Stomach (tissue), 4 donors: ENCODE measurements at regions not wholly inside any gene's neighbourhood (a gene's known extent, or its start where the extent isn't known, plus 50 kb on each side); places are given as distances from the start of the nearest gene placed in this dataset.

Experiments
- CTCF ChIP-seq, 7 experiments: fragments of 450-650 bp in 4 of 7; fragments of 200-600 bp in 3 of 7; sonication (generic) in 3 of 7; IDR thresholded peaks; one replicate each; pipeline ENCODE4 v1.5.1; 2016 to 2019; ENCODE audit warnings: antibody characterized with exemption in 7 of 7, control low read depth in 2 of 7, mild to moderate bottlenecking in 1 of 7
- EP300 ChIP-seq: sonication (generic); formaldehyde crosslinking; IDR thresholded peaks from one replicate; pipeline ENCODE4 v1.6.1; 2017; ENCODE audit warnings: antibody characterized with exemption
- POLR2A ChIP-seq, 4 donors: fragments of 450-650 bp; IDR thresholded peaks; one replicate each; pipeline ENCODE4 v1.6.1; 2016; ENCODE audit warnings: antibody characterized with exemption in 4 of 4, control low read depth in 2 of 4, mild to moderate bottlenecking in 1 of 4, moderate library complexity in 1 of 4

DNA sequence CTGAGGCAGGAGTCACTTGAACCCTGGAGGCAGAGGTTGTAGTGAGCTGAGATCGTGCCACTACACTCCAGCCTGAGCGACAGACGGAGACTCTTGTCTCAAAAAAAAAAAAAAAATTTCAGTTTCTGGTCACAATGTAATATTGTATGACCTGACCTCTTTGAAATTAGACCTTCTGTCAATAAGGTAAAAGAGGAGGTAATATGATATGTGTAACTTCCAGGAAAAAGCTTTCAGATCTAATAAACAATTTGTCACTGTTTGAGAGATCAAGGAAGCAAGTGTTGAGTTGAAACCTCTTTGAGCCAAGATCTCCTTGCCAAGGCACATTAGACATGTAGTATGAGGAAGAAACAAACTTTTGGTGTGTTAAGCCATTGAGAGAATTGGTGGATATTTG is 101.7 kb upstream of the ATF7IP start:
- TF ChIP-seq CTCF (IDR thresholded peaks at IDR 0.05) (no peak), POLR2A (IDR thresholded peaks at IDR 0.05) (no peak), EP300 (no peak)
